Renal cortical epithelial cell (primary cell): ENCODE measurements at regions not wholly inside any gene's neighbourhood (a gene's known extent, or its start where the extent isn't known, plus 50 kb on each side); places are given as distances from the start of the nearest gene placed in this dataset.

Source experiments
- DNase-seq: peaks from one replicate; pipeline ENCODE4 v3.0.0-alpha.2; 2011; ENCODE audit warnings: low read depth

DNA sequence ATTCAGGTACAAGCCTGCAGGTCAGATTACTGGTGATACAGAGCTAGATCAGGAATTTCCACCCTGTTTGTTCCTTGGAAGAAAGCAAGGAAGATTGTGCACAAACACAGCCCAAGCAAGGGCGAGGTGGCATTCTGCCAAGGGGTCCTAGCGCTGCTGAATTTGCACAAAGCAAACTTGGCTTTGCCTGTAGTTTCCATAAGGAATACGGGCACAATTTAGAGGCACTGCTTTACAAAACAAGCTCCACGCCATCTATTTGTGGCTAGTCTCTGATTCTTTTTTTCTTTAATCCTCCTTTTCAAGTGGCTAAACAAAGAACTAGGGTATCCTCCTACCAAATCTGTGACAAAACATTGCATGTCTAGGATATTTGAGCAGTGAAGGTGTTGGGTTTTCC, 195.5 kb upstream of the ACVR2A start:
- DNase-seq: no peak

DNA sequence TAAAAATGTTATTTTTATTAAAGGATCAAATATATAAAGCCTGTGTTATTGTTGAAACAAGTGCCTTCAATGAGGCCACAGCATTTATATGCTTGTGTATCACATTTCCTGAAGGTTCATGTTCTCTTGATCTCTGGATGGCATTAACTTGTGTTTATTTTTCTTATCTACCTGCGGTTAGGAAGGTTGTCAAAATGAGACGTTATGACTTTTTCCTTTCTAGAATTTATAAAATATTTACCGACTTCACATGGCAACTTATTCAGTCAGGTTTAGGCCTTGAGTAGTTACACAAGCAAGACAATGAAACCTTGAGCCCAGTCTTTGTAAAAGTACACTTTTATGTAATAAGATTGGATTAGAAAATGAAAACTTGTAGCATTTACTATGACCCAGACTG, 196.4 kb upstream of the ACVR2A start:
- no peak for DNase-seq

GRCh38 chr2:147647816-147648215, 197.0 kb upstream of the ACVR2A start:
- no peak for DNase-seq

DNA sequence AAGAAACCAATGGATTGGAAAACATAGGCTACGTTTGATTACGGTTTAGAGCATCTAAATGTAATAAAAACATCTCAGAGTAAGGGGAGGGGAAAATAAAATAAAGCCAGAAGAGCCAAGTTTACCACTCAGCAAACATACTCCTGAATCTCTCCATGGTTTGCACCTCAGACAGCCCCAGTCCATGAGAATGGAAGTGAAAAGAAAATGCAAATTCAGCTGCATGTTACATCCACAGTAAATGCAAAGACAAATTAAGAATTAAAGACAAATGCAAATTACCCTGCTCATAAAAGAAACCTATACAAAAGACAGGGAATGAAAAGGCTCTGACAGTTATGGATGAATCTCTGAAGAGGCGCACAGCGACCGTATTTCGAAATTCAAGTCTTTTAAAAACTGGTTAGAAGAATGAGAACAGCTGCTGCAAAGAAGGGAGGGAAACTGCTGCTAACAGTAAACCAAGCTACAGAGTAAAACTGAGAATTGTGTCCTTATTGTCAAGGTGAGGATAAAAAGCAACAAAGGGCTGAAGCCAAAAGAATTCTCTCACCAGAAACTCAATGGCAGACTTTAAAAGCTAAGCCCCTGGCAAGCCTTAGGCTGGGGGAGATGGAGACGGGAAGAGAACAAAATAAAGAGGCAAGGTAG, 197.9 kb upstream of the ACVR2A start:
- no peak for DNase-seq

GRCh38 chr2:147644491-147644890, 200.3 kb upstream of the ACVR2A start:
- no peak for DNase-seq

DNA sequence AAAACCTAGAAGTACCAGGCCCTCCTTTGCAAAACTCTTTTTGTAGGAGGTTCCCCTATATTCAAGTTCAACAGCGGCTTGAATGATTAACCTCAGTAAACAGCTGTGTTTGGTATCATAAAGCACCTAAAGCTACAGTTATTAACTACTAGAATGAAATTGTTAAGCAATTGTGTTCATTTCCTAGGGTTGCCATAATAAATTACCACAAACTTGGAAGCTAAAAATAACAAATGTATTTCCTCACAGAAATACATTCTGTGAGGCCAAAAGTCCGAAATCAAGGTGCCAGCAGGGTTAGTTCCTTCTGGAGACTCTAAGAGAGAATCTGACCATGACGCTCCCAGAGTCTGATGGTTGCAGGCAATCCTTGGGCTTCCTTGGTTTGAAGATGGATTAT, 202.1 kb upstream of the ACVR2A start:
- no peak for DNase-seq

DNA sequence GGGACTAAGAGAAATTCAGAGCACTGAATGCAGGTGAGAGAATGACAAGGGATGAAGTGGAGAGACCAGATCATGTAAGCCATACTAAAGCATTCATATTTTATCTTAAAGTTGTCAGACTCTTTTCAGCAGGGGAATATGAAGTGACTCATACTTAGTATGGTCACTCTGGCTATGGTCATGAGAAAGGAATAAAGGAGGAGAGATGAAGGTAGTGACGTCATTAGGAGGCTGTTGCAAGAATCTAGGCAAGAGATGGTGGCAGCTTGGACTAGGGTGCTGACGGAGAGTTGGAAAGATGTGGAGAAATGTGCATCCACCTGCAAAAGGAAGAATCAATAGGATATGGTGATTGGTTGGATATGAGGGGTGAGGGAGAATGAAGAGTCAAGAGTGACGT, 203.2 kb upstream of the ACVR2A start:
- no peak for DNase-seq

GRCh38 chr2:147639891-147640290, 204.9 kb upstream of the ACVR2A start:
- DNase-seq: no peak

GRCh38 chr2:147639386-147639785, 205.4 kb upstream of the ACVR2A start:
- DNase-seq: no peak

DNA sequence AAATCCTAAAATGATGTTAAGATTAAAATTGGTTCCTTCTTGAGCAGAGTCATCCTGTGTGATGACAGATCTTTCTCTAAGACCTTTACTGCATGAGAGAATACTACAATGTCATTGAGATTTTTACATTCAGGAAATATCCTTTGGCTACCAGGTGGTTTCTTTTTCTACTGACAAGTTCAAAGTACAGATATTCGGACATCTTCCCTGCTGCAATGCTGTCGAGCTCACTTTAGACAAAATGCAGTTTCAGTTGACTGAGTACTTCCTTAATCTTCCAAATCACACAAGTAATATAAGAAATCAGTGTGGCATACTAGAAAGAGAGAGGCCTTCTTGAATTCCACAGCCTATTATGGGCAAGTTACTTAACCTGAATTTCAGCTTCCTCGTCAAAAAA, 207.9 kb upstream of the ACVR2A start:
- no peak for DNase-seq

DNA sequence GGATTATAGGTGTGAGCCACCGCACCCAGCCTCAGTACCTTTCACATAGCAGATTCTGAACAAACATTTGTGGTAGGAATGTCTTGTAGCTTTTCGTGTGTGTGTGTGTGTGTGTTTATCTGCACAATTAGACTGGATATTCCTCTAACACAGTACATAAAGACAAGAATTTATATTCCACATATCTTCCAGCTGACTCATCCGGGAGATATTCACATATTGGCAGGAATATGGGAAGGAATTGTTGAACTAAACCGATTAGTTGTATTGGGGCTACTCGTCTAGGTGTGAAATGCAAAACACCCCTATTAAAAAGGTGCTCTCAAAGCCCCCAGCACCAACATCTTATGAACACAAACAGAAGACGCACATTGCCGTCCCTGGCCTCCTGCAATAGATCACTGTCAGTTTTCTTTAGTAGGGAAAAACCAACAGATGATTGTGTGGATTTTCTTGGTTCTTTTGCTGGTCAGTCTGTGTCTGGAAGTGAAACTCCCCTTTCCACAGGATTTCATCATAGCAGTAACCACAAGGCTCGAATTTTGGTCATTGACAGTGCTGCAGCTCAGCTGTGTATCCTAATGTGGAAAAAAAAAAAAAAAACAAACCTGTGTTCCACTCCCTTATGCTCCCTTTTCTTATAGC, 208.5 kb upstream of the ACVR2A start:
- DNase-seq: peak; percentile 88

- DNase-seq: no peak
Measured at GRCh38 chr2:147634826-147635225, 210.0 kb upstream of the ACVR2A start.

DNA sequence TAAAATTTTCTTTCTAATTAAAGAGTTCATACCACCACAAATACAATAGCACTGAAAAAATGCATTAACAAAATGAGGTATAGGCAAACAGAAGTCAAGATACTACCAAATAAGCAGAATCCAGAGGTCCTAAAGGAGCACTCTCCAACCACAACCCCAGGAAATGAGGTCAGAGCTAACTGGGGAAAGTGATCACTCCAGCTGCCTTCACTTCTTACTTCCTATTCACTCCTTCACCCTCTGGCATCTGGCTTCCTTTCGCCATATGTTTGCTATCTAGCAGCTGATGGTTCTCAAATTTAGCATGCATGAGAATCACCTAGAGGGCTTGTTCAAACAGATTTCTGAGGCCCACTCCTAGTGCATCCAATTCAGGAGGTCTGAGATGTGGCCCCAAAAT, 212.6 kb upstream of the ACVR2A start:
- DNase-seq: no peak

GRCh38 chr2:147631294-147631693, 213.5 kb upstream of the ACVR2A start:
- peak; percentile 62 for DNase-seq

GRCh38 chr2:147630585-147630984, 214.2 kb upstream of the ACVR2A start:
- DNase-seq: peak; percentile 89

DNA sequence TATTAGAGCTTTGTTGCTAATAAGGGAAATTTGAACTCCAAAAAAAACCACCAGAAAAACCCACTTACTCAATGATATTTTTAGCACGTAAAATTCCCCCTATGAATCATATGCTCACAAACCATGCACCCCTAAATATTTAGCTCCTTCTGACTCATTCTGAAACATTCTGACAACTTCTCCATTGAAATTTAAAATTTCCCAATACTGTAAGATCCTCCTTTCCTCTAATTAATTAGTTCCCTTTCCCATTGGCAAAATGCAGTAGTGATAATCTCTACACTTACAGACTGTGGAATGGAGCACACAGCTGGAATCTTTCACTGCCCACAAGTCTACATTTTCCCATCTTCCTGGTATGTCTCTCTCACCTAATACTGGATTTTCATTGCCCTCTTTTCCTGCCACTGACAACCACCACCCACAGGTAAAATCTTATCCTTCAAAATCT, 215.8 kb upstream of the ACVR2A start:
- DNase-seq: peak; percentile 57

DNA sequence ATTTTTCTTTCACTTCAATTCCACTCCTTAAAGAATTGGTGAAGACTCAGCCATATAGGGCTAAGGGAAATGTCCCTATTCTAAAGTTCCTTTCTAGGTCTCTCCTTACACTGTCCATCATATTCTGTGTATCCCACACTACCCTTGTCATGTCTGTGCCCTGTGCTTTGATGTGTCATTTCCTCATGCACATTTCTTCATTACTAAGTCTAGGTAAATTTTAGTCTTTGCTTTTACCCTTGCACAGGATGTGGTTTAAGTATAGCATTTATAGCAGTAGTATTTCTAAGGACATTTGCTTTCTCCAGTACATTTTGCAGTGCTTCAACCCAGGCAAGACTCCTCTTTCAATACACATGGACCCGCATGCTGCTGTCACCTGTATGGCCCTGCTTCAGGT, 221.5 kb upstream of the ACVR2A start:
- DNase-seq: peak; percentile 41

DNA sequence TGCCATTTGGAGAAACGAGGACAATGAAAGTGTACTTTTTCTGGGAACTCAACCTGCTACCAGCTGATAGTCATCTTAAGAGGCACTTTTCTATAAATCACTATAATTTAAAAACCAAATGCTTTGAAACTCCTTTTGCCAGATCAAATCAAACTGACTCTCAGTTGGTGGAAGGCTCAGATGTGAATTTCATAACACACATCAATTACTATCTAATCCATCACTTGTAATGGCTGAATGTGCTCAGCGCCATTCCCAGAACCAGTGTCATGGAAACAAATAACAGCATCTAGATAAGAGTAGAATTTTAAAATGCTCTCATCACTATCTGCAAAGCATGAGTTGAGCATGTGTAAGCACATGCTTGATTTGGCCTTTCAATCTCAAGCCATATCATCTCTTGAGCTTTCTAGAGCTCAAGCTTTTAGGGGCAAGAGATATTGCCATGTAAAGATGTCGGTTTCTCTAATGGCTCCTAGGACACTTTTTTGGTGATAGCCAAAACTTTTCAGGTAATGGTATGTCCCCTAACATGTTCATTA, 223.1 kb upstream of the ACVR2A start:
- no peak for DNase-seq

DNA sequence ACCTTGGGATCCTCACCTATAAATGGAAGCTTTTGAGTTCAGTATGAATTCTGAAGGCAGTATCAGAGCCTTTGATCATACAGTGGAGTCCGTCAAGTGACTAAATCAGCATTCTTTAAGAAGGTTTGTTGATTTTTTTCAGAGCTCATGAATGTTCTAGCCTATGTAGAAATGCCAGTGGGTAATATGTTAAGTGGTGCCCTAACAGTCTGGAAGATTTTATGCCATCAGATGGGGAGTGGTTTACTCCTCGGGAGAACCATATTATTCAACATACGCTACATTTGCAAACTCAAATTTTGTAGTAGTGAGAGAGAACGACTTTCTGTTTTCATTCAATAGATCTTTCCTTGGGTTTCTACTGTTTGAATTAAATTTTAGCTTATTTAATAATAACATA, 225.0 kb upstream of the ACVR2A start:
- no peak for DNase-seq

- DNase-seq: no peak
Measured at GRCh38 chr2:147615726-147616125, 229.1 kb upstream of the ACVR2A start.

GRCh38 chr2:147614979-147615470, 229.8 kb upstream of the ACVR2A start:
- no peak for DNase-seq

GRCh38 chr2:147614471-147614870, 230.4 kb upstream of the ACVR2A start:
- DNase-seq: no peak

- no peak for DNase-seq
Measured at GRCh38 chr2:147610496-147611040, 234.3 kb upstream of the ACVR2A start.
